ENCODE measurements at regions not wholly inside any gene's neighbourhood (a gene's known extent, or its start where the extent isn't known, plus 50 kb on each side); places are given as distances from the start of the nearest gene placed in this dataset.
"Not testable (repeated sequence)": the region's sequence is repeated elsewhere in the genome, so short reads cannot be mapped to it uniquely, and the experiment has no call there.

GRCh38 chr15:20184879-20185278 is 356.7 kb downstream of the GOLGA6L6 start:
- not testable (repeated sequence) for DNase-seq

GRCh38 chr15:20168221-20168620 is 373.4 kb downstream of the GOLGA6L6 start:
- not testable (repeated sequence) for DNase-seq

- not testable (repeated sequence) for DNase-seq
Measured at GRCh38 chr15:20153528-20153927, 388.1 kb downstream of the GOLGA6L6 start.

GRCh38 chr15:20148679-20149078 is 392.9 kb downstream of the GOLGA6L6 start:
- not testable (repeated sequence) for DNase-seq

GRCh38 chr15:20148008-20148407 is 393.6 kb downstream of the GOLGA6L6 start:
- not testable (repeated sequence) for DNase-seq

GRCh38 chr15:20144333-20145036 is 397.1 kb downstream of the GOLGA6L6 start:
- DNase-seq, result not testable (repeated sequence)

- DNase-seq, result not testable (repeated sequence)
Measured at GRCh38 chr15:20142906-20143305, 398.7 kb downstream of the GOLGA6L6 start.

- not testable (repeated sequence) for DNase-seq
Measured at GRCh38 chr15:20142410-20142809, 399.2 kb downstream of the GOLGA6L6 start.

- not testable (repeated sequence) for DNase-seq
Measured at GRCh38 chr15:20124668-20125067, 416.9 kb downstream of the GOLGA6L6 start.

GRCh38 chr15:20106026-20106425 is 435.6 kb downstream of the GOLGA6L6 start:
- DNase-seq, result no peak

- not testable (repeated sequence) for DNase-seq
Measured at GRCh38 chr15:20105011-20105990, 436.3 kb downstream of the GOLGA6L6 start.

- not testable (repeated sequence) for DNase-seq
Measured at GRCh38 chr15:20104551-20104950, 437.0 kb downstream of the GOLGA6L6 start.

- not testable (repeated sequence) for DNase-seq
Measured at GRCh38 chr15:20102862-20103261, 438.7 kb downstream of the GOLGA6L6 start.

- DNase-seq, result not testable (repeated sequence)
Measured at GRCh38 chr15:20102209-20102608, 439.4 kb downstream of the GOLGA6L6 start.

- not testable (repeated sequence) for DNase-seq
Measured at GRCh38 chr15:20101281-20101680, 440.3 kb downstream of the GOLGA6L6 start.

- not testable (repeated sequence) for DNase-seq
Measured at GRCh38 chr15:20100604-20101270, 440.9 kb downstream of the GOLGA6L6 start.

- DNase-seq, result not testable (repeated sequence)
Measured at GRCh38 chr15:20095699-20096303, 445.8 kb downstream of the GOLGA6L6 start.

GRCh38 chr15:20089541-20089940 is 452.1 kb downstream of the GOLGA6L6 start:
- DNase-seq, result not testable (repeated sequence)

- DNase-seq, result not testable (repeated sequence)
Measured at GRCh38 chr15:20084026-20084425, 457.6 kb downstream of the GOLGA6L6 start.

- not testable (repeated sequence) for DNase-seq
Measured at GRCh38 chr15:20074082-20074481, 467.5 kb downstream of the GOLGA6L6 start.

- DNase-seq, result not testable (repeated sequence)
Measured at GRCh38 chr15:20069043-20069442, 472.6 kb downstream of the GOLGA6L6 start.

GRCh38 chr15:20066173-20066572 is 475.4 kb downstream of the GOLGA6L6 start:
- DNase-seq, result not testable (repeated sequence)
